Epithelial cell of proximal tubule (primary cell): ENCODE measurements at regions not wholly inside any gene's neighbourhood (a gene's known extent, or its start where the extent isn't known, plus 50 kb on each side); places are given as distances from the start of the nearest gene placed in this dataset.

Experiments used
- DNase-seq: peaks from one replicate; pipeline ENCODE4 v3.0.0-alpha.2; 2011; ENCODE audit warnings: low read depth
- H3K4me3 ChIP-seq: 2 replicates; pipeline ENCODE4 v1.5.1; 2011; ENCODE audit warnings: low read depth, mild to moderate bottlenecking, low read length
- CTCF ChIP-seq: conservative IDR thresholded peaks from 2 replicates; pipeline ENCODE4 v1.5.1; 2012; ENCODE audit warnings: low read depth, mild to moderate bottlenecking, low read length

GRCh38 chr12:85609778-85610177 lies 226.4 kb downstream of the RASSF9 start:
- no peak for DNase-seq
- no peak for TF ChIP-seq CTCF
- no peak overlapping the region for H3K4me3 ChIP-seq

GRCh38 chr12:85610194-85610593 lies 226.0 kb downstream of the RASSF9 start:
- TF ChIP-seq CTCF, result no peak
- DNase-seq, result no peak
- H3K4me3 ChIP-seq, result no peak overlapping the region

- H3K4me3 ChIP-seq, result no peak overlapping the region
- no peak for DNase-seq
- TF ChIP-seq CTCF, result no peak
These were observed 220.0 kb downstream of the RASSF9 start for GRCh38 chr12:85616201-85616600.

GRCh38 chr12:85617307-85618091 lies 218.7 kb downstream of the RASSF9 start:
- no peak for DNase-seq
- no peak overlapping the region for H3K4me3 ChIP-seq

GRCh38 chr12:85621041-85621440 lies 215.2 kb downstream of the RASSF9 start:
- DNase-seq, result no peak
- no peak overlapping the region for H3K4me3 ChIP-seq

More at GRCh38 chr12:85617307-85618091, 218.7 kb downstream of the RASSF9 start:
- TF ChIP-seq CTCF, result no peak

GRCh38 chr12:85623763-85624162 lies 212.4 kb downstream of the RASSF9 start:
- H3K4me3 ChIP-seq, result no peak overlapping the region
- no peak for DNase-seq
- no peak for TF ChIP-seq CTCF

More at GRCh38 chr12:85621041-85621440, 215.2 kb downstream of the RASSF9 start:
- no peak for TF ChIP-seq CTCF

- no peak overlapping the region for H3K4me3 ChIP-seq
- DNase-seq, result no peak
- TF ChIP-seq CTCF, result no peak
These were observed 210.7 kb downstream of the RASSF9 start for GRCh38 chr12:85625467-85625866.
